ENCODE measurements at regions not wholly inside any gene's neighbourhood (a gene's known extent, or its start where the extent isn't known, plus 50 kb on each side); places are given as distances from the start of the nearest gene placed in this dataset.

DNA sequence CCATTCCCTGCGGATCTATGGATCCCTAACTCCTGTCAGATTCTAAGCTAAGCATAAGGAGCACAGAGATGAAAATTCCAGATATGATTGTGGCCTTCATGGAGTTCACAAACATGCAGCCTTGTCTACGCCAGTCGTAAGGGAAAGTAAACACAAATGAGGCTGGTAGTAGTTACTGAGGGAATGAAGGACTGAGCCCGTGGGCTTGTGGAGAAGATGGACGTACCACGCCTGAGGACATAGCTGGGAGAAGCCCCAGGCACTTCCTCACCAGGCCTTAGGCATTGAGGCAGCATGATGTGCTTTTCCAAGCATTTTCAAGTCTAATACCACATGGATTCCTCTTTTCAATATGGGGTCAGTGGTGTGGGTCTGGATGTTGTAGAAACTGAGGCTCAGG, 515.2 kb downstream of the BCL11B start:
- no peak for DNase-seq

DNA sequence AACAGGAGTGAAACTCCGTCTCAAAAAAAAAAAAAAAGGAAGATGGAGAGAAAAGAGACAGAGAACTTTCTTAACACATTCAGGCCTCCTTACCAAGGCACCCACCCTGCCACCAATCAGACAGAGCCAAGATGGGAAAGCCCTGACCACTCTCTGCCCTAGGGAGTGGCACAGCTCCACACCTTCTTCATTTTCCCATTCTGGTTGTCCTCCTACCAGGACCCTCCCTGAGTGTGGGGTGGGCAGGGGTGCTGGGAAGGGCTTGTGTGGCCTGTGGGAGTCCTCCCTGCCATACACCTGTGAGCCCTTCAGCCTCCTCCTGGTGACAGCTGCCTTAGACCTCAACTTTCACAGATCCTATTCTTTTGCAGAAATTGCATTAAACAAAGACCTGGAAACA, 513.6 kb downstream of the BCL11B start:
- DNase-seq, result no peak

DNA sequence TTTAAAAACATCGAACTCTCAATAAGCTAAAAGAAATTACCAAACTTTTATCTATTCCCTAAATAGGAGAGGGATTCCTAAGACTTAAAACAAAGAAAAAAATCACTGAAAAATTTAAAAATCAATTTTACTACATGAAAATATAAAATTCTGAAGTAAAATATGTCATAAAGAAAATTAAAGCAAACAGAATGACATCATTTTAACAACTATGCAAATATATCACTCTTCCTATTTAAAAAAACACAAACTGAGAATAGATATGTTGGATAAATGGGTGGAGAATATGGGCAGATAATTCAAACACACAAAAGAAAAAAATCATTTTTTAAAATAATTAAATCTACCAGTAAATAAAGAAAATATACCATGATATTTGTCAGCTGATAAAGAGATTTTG, 510.0 kb downstream of the BCL11B start:
- no peak for DNase-seq

DNA sequence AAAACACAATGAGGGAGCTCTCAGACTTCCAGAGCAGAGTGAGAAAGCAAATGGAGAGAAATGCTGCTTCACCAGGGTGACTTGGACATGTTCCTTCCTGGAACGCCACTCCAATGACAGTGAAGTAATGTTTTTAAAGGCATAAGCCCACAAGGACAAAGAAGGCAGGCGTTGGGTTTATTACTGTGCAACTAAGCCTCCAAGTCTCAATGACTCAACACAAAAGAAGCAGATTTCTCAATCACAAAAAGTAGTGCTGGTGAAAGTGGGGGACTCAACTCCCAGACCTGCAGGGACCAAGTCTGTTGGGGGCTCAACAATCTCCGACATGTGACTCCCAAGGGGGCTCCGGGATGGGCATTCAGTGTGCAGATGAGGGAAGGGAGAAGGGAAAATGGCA, 505.2 kb downstream of the BCL11B start:
- DNase-seq, result no peak

DNA sequence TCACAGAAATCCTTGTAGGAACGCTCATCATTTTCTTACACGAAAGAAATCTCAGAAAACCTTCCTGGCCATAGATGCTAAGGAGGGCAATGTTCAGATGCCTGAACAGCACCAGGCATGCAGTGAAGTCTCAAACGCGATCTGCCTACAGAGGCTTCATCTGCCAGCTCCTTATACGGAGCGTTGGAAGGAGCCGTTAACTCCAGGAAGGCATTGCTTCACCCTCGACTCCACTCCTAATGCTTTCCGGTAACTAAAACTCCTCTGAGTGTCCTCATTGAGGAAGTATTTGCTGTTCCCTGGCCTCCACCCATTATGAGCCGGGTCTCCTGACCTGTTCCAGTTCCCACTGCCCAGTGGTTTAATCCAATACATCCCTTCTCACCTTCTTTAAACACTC, 502.7 kb downstream of the BCL11B start:
- DNase-seq, result no peak

DNA sequence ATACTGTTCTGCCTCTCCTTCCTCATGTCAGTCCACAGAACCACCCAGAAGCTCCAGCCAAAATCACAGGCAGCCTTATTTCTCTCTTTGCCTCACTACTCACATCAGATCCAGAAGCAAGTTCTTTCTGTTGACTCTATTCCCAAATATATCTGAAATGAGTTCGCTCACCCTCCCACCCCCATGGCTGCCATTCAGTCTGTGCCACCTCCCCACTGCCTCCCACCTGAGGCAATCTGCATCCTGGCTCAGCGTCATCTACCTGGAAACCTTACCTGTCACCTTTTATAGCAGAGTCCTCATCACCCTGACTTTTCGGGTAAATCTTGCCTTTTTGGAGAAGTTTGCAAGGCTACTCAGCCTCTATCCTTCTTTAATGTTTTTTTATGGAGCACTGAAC, 501.8 kb downstream of the BCL11B start:
- no peak for DNase-seq

DNA sequence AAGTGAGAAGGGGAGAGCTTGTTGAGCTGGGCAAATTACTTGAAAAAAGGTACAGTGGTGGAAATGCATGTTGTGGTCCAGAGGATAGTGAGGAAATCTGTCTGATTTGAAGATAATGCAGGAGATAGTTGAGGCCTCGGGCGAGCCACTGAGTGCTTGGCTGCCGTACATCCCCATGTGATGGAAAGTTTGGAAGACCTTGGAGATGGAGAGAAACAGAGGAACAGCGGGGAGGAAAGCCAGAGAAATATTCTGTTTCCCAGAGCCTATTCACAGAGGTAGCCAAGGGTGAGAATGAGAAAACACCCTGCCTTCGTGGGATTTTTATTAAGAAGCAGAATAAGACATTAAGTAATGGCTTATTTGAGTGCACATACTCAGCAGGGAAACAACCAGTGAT, 498.2 kb downstream of the BCL11B start:
- DNase-seq, result no peak

DNA sequence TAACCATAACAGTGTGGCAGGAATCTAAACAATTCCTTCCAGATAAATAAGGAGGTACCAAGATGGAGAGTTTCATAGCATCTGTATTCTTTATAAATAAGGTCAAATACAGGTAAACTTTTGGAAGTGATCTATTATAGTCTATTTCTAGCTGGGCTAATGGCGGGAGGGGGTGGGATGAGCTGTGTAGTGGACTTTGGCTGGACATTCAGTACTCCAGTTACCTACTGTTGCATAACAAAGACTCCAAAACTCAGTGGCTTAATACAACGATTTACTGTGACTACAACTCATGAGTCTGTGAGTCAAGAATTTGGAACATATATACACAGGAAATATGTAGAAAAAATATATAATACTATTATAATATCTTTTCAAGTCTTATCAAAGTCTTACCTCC, 496.1 kb downstream of the BCL11B start:
- no peak for DNase-seq

DNA sequence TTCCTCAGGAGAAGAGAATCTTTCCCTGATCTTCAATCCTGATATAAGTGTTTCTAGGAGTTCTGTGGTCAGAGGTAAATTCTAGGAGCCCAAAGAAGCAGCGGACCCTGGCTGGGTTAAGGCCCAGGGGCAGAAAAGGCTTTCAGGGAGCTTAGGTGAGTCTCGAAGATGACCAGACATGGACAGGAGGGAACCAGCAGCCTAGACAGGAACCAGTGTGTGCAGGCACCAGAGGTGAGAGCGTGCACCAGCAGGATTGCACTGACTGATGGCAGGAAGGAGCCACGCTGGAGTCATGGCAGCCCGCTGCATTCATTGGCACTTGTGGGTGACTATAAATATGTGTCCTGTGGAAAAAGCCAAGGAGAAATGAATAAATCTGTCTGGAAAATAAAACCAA, 489.9 kb downstream of the BCL11B start:
- no peak for DNase-seq

- no peak for DNase-seq
Measured at GRCh38 chr14:98785578-98785977, 486.4 kb downstream of the BCL11B start.

GRCh38 chr14:98786456-98786855, 485.5 kb downstream of the BCL11B start:
- DNase-seq, result no peak

DNA sequence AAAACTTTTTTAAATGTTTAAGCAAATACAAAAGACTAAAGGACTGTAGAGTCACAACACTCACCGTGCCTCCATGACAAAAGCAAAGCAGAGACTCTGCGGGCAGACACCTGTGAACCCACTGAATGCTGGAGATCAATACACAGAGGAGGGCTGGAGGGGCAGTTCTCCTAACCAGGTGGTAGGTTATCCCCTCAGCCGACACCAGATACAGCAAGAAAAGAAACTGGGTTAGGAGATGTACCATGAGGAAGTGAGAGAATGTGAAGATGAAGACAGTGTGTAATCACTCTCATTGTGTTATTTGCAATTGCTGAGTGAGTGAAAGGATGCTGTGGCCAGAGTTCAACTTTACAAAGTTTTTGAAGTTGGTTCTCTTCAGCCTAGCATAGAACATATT, 480.3 kb downstream of the BCL11B start:
- no peak for DNase-seq

- no peak for DNase-seq
Measured at GRCh38 chr14:98792171-98792570, 479.8 kb downstream of the BCL11B start.

DNA sequence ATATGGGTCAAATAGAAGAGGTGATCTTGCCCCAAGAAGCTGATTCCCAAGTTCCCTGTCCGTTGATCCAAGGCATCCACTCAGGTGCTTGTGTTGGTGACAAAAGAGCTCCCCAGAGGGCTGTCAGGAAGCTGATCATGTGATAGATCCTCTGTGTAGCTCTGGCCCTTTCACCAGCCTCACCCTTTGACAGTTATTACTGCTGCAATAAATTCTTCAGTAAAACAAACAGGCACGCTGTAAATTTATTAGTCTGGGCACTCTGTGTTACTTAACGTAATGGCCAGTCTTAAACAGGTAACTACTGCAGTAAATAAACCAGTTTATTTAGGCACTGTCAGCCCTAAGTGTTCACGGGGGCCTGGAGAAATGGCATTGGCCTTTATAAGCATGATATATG, 473.9 kb downstream of the BCL11B start:
- DNase-seq, result peak; percentile 92 to 94

- DNase-seq, result no peak
Measured at GRCh38 chr14:98799891-98800290, 472.1 kb downstream of the BCL11B start.

DNA sequence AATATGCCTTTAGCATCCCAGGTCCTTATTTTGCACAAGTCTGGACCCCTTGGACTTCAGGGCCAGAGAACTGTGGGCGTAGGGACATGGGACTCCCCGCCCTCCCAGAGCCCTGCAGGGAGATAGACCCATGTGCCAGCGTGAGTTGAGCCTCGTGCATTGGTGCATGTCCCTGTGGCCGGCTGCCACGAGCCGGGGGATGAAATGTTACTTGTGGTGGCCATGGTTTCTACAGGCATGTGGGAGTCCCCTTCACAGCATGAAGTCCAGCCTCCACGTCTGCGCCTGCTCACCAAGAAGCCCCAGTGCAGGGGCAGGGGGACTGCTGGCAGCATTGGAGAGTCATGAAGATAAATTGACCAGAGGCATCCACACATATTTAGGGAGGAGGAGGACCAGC, 470.0 kb downstream of the BCL11B start:
- no peak for DNase-seq

DNA sequence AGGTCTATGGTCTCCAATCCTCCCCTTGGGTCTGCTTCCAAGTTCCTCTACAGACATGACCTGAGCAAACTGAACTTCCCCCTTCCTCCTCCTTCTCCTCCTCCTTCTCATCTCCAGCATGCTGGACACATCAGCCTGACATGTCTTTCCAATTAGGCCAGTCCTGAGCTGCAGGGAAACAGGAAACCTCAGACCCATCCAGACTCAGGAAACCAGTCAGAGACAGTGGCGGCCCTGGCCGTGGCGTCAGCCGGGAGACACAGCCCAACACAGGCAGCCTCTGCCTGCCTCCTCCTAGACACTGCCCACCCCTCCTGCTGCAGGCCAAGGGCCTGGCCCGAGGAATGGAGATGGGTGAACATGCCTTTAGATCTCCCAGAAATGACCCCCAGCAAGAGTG, 468.8 kb downstream of the BCL11B start:
- DNase-seq, result no peak

DNA sequence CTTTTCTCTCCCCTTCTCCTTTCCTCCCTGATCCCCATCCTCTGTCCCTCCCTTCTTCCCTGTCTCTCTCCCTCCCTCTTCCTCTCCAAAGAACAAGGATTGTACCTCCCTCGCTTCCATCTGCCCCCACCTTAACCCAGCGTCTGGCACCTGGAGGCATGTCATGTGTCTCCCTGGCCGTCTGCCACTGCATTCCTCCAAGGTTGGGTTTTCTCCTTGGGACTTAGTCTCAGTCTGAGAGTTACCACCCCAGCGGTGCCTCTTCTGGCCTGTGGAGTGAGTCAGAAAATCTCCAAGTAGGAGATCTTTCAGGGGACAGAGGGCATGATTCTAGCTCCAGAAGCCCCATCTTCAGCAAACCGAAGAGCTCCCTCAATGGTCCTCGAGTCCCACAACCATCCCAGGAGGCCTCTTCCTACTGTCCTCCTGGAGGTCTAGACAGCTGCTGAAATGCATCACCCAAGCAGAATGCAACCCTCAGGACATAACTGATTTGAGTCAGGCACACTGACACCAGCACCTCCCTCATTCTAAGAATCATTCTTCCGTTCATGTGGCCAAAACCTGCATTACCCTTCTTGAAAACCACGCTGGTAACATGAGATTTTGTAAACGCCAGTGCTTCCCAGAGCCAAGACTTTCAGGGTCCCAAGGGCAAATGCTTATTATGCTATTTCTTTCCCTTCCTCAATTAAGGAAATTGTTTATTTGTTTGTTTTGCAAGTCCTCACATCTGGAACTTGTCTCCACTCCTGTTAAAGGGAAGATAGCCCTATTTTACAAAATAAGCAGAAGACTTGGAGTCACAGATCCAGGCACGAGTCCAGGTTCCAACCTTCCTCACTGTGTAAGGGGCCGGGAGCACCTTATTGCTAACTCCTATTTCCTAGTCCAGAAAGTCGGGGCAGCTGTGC, 463.2 kb downstream of the BCL11B start:
- no peak for DNase-seq

DNA sequence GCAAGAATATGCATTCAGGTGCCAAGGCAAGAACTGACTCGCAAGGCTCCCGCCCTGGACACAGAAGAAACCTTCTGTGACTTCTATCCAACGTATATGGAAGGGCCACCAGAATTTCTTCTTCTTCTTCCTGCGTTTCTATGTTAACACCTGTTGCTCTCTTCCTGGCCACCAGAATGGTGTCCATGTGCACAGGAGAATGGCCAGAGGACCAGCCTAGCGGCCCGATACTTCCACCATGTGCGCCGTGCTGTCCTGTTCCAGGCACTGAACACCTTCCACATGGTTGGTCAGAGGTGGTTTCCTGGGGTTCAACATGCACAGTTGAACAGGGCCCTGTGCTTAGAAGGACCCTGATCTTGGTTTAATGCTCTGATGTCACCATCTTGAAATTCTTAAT, 455.8 kb downstream of the BCL11B start:
- no peak for DNase-seq

DNA sequence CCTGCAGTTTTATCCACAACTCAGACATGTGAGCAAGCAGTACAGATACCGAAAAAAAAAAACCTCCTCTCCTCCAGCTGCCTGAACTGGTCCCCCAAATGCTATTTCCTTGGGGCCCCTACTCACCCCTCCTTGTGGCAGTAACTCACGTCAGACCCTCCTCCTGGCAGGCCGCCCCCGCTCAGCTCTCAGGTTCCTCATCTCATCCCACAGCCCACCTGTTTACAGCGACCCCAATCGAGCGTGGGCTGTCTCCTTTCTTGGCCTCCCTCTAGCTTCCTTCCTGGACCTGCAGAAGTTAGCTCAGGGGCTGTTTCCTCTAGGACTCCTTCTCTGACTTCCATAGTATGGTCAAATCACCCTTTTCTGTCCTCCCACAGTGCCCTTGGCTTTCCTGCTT, 455.3 kb downstream of the BCL11B start:
- no peak for DNase-seq

- peak in 1 of 2 experiments; percentile 44 for DNase-seq
Measured at GRCh38 chr14:98819132-98819866, 452.7 kb downstream of the BCL11B start.

- peak; percentile 26 to 55 for DNase-seq
Measured at GRCh38 chr14:98819867-98820206, 452.2 kb downstream of the BCL11B start.

DNA sequence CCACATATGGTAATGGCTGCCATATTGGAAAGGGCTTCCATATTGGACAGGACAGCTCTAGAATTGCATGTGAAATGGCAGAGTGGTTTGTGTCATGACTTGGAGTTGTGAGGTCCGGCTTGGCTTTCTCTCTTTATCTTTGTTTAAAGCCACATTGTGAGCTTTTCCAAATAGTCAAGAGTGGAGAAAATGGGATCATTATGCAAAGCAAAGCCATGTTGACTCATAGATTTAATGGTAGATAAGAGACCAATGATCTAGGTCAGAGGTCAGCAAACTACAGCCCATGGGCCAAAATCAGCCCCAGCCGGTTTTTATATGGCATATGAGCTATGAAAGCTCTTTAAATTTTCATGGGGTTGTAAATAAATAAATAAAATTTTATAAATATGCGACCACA, 449.1 kb downstream of the BCL11B start:
- DNase-seq, result peak in 1 of 2 experiments; percentile 13

- DNase-seq, result peak in 1 of 2 experiments; percentile 25
Measured at GRCh38 chr14:98826618-98827017, 445.4 kb downstream of the BCL11B start.
